Gastroesophageal sphincter (tissue), 4 donors: ENCODE measurements at regions not wholly inside any gene's neighbourhood (a gene's known extent, or its start where the extent isn't known, plus 50 kb on each side); places are given as distances from the start of the nearest gene placed in this dataset.

Experiments
- ATAC-seq: fragments of 150-250 bp; one replicate; pipeline ENCODE4 v1.9.1; 2016; ENCODE audit warnings: mild to moderate bottlenecking, moderate library complexity
- H3K27ac ChIP-seq, 4 donors: fragments of 200-600 bp; sonication (generic) in 3 of 4; 1 replicate in 3 of 4; 2 replicates in 1 of 4; pipeline ENCODE4 v1.5.1; 2016 to 2019
- H3K27me3 ChIP-seq: fragments of 200-600 bp; sonication (generic); one replicate; pipeline ENCODE4 v1.5.1; 2019
- H3K36me3 ChIP-seq, 2 donors: fragments of 200-600 bp; sonication (generic); one replicate each; pipeline ENCODE4 v1.5.1; 2019; ENCODE audit warnings: control low read depth in 1 of 2
- H3K4me1 ChIP-seq, 3 donors: fragments of 200-600 bp; sonication (generic); 1 replicate in 2 of 3; 2 replicates in 1 of 3; pipeline ENCODE4 v1.5.1; 2016 to 2019; ENCODE audit warnings: control low read depth in 2 of 3
- H3K4me3 ChIP-seq, 2 donors: fragments of 200-600 bp; sonication (generic); one replicate each; pipeline ENCODE4 v1.5.1; 2019; ENCODE audit warnings: mild to moderate bottlenecking in 1 of 2, moderate library complexity in 1 of 2
- H3K9me3 ChIP-seq, 3 donors: fragments of 200-600 bp; sonication (generic); one replicate each; pipeline ENCODE4 v1.5.1; 2017 to 2019; ENCODE audit warnings: control low read depth in 2 of 3
- EP300 ChIP-seq: sonication (generic); formaldehyde crosslinking; IDR thresholded peaks from one replicate; pipeline ENCODE4 v1.6.1; 2017; ENCODE audit warnings: antibody characterized with exemption, mild to moderate bottlenecking
- POLR2A ChIP-seq, 2 donors: fragments of 450-650 bp; IDR thresholded peaks; one replicate each; pipeline ENCODE4 v1.6.1; 2017; ENCODE audit warnings: antibody characterized with exemption in 2 of 2, mild to moderate bottlenecking in 2 of 2, moderate library complexity in 1 of 2
- POLR2AphosphoS5 ChIP-seq: sonication (generic); formaldehyde crosslinking; IDR thresholded peaks from one replicate; pipeline ENCODE4 v1.6.1; 2017; ENCODE audit warnings: antibody characterized with exemption
- WGBS, 2 donors: methylation state at CpG; one replicate each; pipeline ENCODE4 v1.1.5; 2018; ENCODE audit warnings: low coverage in 1 of 2; 5-methylcytosine and 5-hydroxymethylcytosine counted together
- TF ChIP-seq, protein P1 (sequence below), 4 experiments: fragments of 200-600 bp in 2 of 4; fragments of 450-650 bp in 2 of 4; sonication (generic) in 1 of 4; IDR thresholded peaks; one replicate each; pipeline ENCODE4 v1.5.1; 2017 to 2019; ENCODE audit warnings: antibody characterized with exemption in 4 of 4, mild to moderate bottlenecking in 2 of 4, moderate library complexity in 2 of 4

- no peaks in the 10 kb centered on the region for H3K27me3 ChIP-seq
- WGBS, 2 donors: 82 to 88% methylated on average over 1 of the region's 1 CpG
- no peak for ATAC-seq
- H3K4me3 ChIP-seq: no peak overlapping the region
- no peaks in the 10 kb centered on the region for H3K36me3 ChIP-seq
- no peak overlapping the region for H3K27ac ChIP-seq
- H3K4me1 ChIP-seq: no peaks in the 10 kb centered on the region
- H3K9me3 ChIP-seq: no peaks in the 10 kb centered on the region
- no peak for TF ChIP-seq POLR2AphosphoS5
- TF ChIP-seq POLR2A (IDR thresholded peaks at IDR 0.05): no peak
- TF ChIP-seq, protein P1, sequence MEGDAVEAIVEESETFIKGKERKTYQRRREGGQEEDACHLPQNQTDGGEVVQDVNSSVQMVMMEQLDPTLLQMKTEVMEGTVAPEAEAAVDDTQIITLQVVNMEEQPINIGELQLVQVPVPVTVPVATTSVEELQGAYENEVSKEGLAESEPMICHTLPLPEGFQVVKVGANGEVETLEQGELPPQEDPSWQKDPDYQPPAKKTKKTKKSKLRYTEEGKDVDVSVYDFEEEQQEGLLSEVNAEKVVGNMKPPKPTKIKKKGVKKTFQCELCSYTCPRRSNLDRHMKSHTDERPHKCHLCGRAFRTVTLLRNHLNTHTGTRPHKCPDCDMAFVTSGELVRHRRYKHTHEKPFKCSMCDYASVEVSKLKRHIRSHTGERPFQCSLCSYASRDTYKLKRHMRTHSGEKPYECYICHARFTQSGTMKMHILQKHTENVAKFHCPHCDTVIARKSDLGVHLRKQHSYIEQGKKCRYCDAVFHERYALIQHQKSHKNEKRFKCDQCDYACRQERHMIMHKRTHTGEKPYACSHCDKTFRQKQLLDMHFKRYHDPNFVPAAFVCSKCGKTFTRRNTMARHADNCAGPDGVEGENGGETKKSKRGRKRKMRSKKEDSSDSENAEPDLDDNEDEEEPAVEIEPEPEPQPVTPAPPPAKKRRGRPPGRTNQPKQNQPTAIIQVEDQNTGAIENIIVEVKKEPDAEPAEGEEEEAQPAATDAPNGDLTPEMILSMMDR (IDR thresholded peaks at IDR 0.05): no peak
- TF ChIP-seq EP300: no peak
These were observed 84.5 kb upstream of the ESRRG start for GRCh38 chr1:216807696-216808095.

- no peaks in the 10 kb centered on the region for H3K9me3 ChIP-seq
- 78 to 100% methylated on average over 1 of the region's 1 CpG for WGBS, 2 donors
These were observed 82.7 kb upstream of the ESRRG start for GRCh38 chr1:216805953-216806352.

DNA sequence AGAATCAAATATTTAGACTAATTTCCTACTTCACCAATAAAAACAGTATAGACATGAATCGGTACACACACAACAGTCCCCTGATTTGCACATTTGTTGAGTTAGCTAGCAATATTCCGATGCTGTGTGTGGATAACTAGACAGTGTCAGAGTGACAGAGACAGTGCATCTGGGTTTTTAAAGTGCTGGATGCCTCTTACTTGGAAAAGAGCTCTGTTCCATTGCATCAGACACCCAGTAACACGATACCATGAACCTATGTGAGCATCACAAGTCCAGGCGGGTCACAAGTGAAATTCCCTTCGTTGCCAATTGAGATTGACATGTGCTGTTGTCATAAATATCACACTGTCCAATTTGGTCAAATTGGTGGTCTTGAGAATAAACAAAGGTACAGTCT, 82.0 kb upstream of the ESRRG start:
- no peaks in the 10 kb centered on the region for H3K36me3 ChIP-seq
- no peak overlapping the region for H3K27ac ChIP-seq
- H3K4me3 ChIP-seq: no peak overlapping the region
- H3K4me1 ChIP-seq: no peaks in the 10 kb centered on the region
- TF ChIP-seq POLR2A (IDR thresholded peaks at IDR 0.05) (no peak), POLR2AphosphoS5 (no peak), EP300 (no peak)
- TF ChIP-seq, protein P1 (IDR thresholded peaks at IDR 0.05): no peak
- H3K27me3 ChIP-seq: no peaks in the 10 kb centered on the region
- no peak for ATAC-seq
- 74 to 95% methylated on average over 4 of the region's 5 CpGs for WGBS, 2 donors
- H3K9me3 ChIP-seq: no peaks in the 10 kb centered on the region

More at GRCh38 chr1:216805953-216806352, 82.7 kb upstream of the ESRRG start:
- no peak for ATAC-seq
- TF ChIP-seq EP300 (no peak), POLR2A (IDR thresholded peaks at IDR 0.05) (no peak), POLR2AphosphoS5 (no peak)
- TF ChIP-seq, protein P1 (IDR thresholded peaks at IDR 0.05): no peak
- Histone ChIP-seq H3K27ac (no peak overlapping the region), H3K27me3 (no peaks in the 10 kb centered on the region), H3K36me3 (no peaks in the 10 kb centered on the region), H3K4me3 (no peak overlapping the region), H3K4me1 (no peaks in the 10 kb centered on the region)

- TF ChIP-seq POLR2A (IDR thresholded peaks at IDR 0.05): no peak
- TF ChIP-seq POLR2AphosphoS5: no peak
- TF ChIP-seq, protein P1 (IDR thresholded peaks at IDR 0.05): no peak
- Histone ChIP-seq H3K4me1 (no peaks in the 10 kb centered on the region), H3K4me3 (no peak overlapping the region), H3K27me3 (no peaks in the 10 kb centered on the region), H3K9me3 (no peaks in the 10 kb centered on the region), H3K27ac (no peak overlapping the region), H3K36me3 (no peaks in the 10 kb centered on the region)
- WGBS, 2 donors: 53 to 72% methylated on average over 6 to 7 of the region's 7 CpGs
- no peak for ATAC-seq
These were observed 80.9 kb upstream of the ESRRG start for GRCh38 chr1:216804111-216804510.

DNA sequence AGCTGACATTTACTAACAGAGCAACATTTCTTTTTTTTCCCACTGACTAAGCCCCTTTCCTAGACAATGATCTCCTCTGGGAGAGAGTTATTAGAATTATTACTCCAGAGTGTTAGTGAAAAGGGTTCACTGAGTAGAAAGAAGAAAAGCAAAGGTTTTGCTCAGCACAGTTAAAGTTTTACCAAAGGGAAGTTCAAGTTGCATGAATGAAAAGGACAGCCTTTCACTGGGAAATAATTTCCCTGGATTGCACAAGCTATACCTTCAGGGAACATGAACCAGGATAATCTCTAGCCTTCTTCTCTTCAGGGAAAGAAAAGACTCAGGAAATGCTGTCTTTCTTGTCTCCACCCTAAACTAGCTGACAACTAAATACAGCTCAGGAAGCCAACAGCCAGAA, 71.4 kb upstream of the ESRRG start:
- Histone ChIP-seq H3K27me3 (no peaks in the 10 kb centered on the region), H3K4me1 (peaks cover 0 to 5% (median 0%) of the 10 kb centered on the region in 3 donors), H3K9me3 (no peaks in the 10 kb centered on the region), H3K27ac (peak overlapping the region in 1 of 4 donors; percentile 4), H3K4me3 (no peak overlapping the region), H3K36me3 (no peaks in the 10 kb centered on the region)
- TF ChIP-seq, protein P1 (IDR thresholded peaks at IDR 0.05): no peak
- TF ChIP-seq EP300 (no peak), POLR2AphosphoS5 (no peak), POLR2A (IDR thresholded peaks at IDR 0.05) (no peak)
- ATAC-seq: no peak
